Caki2 (cell line): ENCODE measurements at regions not wholly inside any gene's neighbourhood (a gene's known extent, or its start where the extent isn't known, plus 50 kb on each side); places are given as distances from the start of the nearest gene placed in this dataset.
"Not testable (repeated sequence)": the region's sequence is repeated elsewhere in the genome, so short reads cannot be mapped to it uniquely, and the experiment has no call there.

Source experiments
- DNase-seq: peaks from one replicate; pipeline ENCODE4 v3.0.0-alpha.2; 2015; ENCODE audit warnings: low read depth
- in situ Hi-C: cut with HindIII; loops from 2 replicates; pipeline ENCODE4 v1.10.0; 2016; ENCODE audit warnings: low sequenced_read_pairs, low pct_unique_long_range_greater_than_20kb, mixed read lengths

DNA sequence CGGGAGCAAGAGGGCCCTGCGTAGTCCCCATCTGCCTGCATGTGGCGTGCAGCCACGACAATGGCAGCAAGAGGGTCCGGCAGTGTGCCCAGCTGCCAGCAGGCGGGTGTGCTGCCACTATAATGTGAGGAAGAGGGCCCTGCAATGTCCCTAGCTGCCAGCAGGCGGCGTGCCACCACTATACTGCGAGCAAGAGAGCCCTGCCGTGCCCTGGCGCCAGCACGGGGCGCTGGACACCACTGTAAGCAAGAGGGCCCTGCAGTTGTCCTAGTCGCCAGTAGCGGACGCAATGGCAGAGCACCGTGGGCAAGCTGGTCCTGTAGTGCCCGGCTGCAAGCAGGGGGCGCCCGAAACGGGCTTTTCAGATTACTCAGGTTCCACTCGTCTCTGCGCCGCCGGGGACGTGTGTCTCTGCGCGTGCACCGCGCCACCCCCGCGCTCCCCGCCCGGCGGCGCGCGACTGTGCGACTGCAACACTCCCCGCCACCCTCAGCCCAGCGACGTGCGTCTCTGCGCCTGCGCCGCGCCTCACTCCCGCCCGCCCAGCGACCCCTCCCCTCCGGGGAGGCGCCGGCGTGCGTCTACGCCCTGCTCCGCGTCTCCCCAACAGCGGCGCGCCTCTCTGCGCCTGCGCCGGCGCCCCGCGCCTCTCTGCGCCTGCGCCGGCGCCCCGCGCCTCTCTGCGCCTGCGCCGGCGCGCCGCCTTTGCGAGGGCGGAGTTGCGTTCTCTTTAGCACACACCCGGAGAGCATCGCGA lies 159.4 kb upstream of the FRG2B start:
- in situ Hi-C loops = not testable (repeated sequence)
- peak; percentile 1 for DNase-seq

DNA sequence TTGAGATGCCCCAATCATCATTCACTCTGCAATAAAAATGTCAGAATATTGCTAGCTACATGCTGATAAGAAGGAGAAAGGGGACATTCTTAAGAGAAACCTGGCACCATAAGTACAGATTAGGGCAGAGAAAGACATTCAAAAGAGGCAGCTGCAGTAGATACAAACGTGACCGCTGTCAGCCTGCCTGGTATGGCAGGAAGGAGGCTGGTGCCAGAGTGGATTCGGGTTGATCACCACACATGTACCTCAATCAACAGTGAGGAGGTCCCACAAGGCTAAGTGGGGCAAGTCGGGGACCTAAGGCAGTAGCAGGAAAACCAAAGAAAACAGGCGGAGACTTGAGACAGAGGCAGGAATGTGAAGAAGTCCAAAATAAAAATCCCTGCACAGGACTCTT lies 158.6 kb upstream of the FRG2B start:
- in situ Hi-C loops, DNase-seq: not testable (repeated sequence)

DNA sequence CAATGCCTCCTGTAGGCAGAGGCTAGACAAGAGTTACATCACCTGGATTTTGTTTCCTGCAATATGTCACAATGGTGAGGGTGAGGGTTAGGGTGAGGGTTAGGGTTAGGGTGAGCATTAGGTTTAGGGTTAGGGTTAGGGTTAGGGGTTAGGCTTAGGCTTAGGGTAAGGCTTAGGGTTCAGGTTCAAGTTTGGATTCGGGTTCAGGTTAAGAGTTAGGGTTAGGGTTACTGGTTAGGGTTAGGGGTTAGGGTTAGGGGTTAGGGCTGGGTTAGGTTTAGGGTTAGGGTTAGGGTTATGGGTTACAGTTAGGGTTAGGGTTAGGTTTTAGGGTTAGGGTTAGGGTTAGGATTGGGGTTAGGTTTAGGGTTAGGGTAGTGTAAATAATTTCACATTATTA lies 138.7 kb upstream of the FRG2B start:
- DNase-seq, in situ Hi-C loops: not testable (repeated sequence)

GRCh38 chr10:133764823-133765209 lies 138.2 kb upstream of the FRG2B start:
- DNase-seq, in situ Hi-C loops: not testable (repeated sequence)

DNA sequence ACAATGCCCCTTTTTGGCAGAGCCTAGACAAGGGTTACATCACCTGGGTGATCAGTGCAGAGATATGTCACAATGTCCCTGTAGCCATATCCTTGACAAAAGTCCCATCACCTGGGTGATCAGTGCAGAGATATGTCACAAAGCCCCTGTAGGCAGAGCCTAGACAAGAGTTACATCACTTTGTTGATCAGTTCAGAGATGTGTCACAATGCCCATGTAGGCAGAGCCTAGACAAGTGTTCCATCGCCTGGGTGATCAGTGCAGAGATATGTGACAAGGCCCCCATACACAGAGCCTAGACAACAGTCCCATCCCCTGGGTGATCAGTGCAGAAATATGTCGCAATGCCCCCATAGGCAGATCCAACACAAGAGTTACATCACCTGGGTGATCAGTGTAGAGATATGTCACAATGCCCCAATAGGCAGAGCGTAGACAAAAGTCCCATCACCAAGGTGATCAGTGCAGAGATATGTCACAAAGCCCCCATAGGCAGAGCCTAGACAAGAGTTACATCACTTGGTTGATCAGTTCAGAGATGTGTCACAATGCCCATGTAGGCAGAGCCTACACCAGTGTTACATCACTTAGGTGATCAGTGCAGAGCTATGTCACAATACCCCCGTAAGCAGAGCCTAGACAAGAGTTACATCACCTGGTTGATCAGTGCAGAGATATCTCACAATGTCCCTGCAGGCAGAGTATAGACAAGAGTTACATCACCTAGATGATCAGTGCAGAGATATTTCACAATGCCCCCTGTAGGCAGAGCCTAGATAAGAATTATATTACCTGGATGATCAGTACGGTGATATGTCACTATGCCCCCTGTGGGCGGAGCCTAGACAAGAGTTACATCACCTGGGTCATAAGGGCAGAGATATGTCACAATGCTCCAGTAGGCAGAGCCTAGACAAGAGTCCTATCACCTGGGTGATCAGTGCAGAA lies 137.6 kb upstream of the FRG2B start:
- DNase-seq = peak; percentile 19

DNA sequence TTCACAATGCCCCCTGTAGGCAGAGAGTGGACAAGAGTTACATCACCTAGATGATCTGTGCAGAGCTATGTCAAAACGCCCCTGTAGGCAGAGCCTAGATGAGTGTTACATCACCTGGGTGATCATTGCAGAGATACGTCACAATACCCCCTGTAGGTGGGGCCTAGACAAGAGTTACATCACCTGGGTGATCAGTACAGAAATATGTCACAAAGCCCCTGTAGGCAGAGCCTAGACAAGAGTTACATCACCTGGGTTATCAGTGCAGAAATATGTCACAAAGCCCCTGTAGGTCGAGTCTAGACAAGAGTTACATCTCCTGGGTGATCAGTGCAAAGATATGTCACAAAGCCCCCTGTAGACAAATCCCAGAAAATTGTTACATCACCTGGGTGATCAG lies 136.6 kb upstream of the FRG2B start:
- in situ Hi-C loops, DNase-seq: not testable (repeated sequence)

More for the DNA sequence above, 137.6 kb upstream of the FRG2B start:
- in situ Hi-C loops = not testable (repeated sequence)

DNA sequence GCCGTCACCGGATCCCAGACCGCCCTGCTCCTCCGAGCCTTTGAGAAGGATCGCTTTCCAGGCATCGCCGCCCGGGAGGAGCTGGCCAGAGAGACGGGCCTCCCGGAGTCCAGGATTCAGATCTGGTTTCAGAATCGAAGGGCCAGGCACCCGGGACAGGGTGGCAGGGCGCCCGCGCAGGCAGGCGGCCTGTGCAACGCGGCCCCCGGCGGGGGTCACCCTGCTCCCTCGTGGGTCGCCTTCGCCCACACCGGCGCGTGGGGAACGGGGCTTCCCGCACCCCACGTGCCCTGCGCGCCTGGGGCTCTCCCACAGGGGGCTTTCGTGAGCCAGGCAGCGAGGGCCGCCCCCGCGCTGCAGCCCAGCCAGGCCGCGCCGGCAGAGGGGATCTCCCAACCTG lies 127.0 kb upstream of the FRG2B start:
- in situ Hi-C loops, DNase-seq: not testable (repeated sequence)
